Peyer's patch (tissue), 4 donors: ENCODE measurements at regions not wholly inside any gene's neighbourhood (a gene's known extent, or its start where the extent isn't known, plus 50 kb on each side); places are given as distances from the start of the nearest gene placed in this dataset.

ENCODE experiments used
- POLR2A ChIP-seq, 2 donors: fragments of 450-650 bp; IDR thresholded peaks; one replicate each; pipeline ENCODE4 v1.5.1; 2017; ENCODE audit warnings: antibody characterized with exemption in 2 of 2, mild to moderate bottlenecking in 2 of 2, moderate library complexity in 2 of 2
- TF ChIP-seq, protein P1 (sequence below), 6 experiments: fragments of 450-650 bp in 4 of 6; fragments of 200-600 bp in 2 of 6; sonication (generic) in 1 of 6; IDR thresholded peaks; one replicate each; pipeline ENCODE4 v1.5.1; 2017 to 2019; ENCODE audit warnings: antibody characterized with exemption in 6 of 6, mild to moderate bottlenecking in 3 of 6, moderate library complexity in 1 of 6

DNA sequence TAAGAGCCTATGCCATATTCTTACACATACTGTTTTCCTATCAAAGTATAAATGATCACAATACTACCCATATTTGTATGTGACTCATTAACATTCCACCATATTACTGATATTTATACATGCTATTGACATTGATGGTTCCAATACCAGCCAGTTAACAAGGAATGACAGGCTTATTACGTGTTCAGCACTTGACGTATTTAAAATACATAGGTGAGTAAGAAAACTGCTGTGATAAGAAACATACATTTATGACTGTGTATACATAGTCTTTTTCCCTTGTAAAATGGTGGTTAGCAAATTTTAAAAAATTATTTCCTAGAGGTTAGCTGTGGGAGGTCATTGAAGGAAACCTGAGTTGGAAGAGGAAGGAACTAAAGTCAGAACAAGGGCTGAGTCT lies 81.1 kb upstream of the NEUROD6 start:
- TF ChIP-seq, protein P1, sequence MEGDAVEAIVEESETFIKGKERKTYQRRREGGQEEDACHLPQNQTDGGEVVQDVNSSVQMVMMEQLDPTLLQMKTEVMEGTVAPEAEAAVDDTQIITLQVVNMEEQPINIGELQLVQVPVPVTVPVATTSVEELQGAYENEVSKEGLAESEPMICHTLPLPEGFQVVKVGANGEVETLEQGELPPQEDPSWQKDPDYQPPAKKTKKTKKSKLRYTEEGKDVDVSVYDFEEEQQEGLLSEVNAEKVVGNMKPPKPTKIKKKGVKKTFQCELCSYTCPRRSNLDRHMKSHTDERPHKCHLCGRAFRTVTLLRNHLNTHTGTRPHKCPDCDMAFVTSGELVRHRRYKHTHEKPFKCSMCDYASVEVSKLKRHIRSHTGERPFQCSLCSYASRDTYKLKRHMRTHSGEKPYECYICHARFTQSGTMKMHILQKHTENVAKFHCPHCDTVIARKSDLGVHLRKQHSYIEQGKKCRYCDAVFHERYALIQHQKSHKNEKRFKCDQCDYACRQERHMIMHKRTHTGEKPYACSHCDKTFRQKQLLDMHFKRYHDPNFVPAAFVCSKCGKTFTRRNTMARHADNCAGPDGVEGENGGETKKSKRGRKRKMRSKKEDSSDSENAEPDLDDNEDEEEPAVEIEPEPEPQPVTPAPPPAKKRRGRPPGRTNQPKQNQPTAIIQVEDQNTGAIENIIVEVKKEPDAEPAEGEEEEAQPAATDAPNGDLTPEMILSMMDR (IDR thresholded peaks at IDR 0.05) = no peak
- no peak for TF ChIP-seq POLR2A (IDR thresholded peaks at IDR 0.05)
